ENCODE measurements at regions not wholly inside any gene's neighbourhood (a gene's known extent, or its start where the extent isn't known, plus 50 kb on each side); places are given as distances from the start of the nearest gene placed in this dataset.

DNA sequence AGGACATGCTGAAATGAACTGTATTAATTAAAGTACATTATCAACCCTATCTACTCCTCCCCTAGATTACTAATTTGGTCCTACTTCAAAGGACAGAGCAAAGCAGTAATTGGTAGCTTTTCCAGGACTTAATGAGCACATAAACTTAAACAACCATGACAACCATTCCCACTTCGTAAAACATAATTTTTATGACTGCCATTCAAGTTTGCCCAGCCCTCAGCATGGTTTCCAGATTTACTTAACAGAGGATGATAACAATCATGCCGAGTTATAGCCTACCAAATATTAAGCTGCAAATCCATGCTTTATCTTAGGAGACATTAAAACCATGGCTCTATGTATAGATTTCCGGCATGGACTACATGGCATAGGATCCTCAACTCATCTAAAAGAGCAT lies 401.1 kb upstream of the CHAC2 start:
- TF ChIP-seq POLR2A (IDR thresholded peaks at IDR 0.05) = no peak
- TF ChIP-seq, protein P1, sequence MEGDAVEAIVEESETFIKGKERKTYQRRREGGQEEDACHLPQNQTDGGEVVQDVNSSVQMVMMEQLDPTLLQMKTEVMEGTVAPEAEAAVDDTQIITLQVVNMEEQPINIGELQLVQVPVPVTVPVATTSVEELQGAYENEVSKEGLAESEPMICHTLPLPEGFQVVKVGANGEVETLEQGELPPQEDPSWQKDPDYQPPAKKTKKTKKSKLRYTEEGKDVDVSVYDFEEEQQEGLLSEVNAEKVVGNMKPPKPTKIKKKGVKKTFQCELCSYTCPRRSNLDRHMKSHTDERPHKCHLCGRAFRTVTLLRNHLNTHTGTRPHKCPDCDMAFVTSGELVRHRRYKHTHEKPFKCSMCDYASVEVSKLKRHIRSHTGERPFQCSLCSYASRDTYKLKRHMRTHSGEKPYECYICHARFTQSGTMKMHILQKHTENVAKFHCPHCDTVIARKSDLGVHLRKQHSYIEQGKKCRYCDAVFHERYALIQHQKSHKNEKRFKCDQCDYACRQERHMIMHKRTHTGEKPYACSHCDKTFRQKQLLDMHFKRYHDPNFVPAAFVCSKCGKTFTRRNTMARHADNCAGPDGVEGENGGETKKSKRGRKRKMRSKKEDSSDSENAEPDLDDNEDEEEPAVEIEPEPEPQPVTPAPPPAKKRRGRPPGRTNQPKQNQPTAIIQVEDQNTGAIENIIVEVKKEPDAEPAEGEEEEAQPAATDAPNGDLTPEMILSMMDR (IDR thresholded peaks at IDR 0.05 in 4 of 5, conservative IDR thresholded peaks at IDR 0.05 in 1 of 5) = no peak

Data from gastrocnemius medialis (tissue), 4 donors.